ENCODE measurements at regions not wholly inside any gene's neighbourhood (a gene's known extent, or its start where the extent isn't known, plus 50 kb on each side); places are given as distances from the start of the nearest gene placed in this dataset.
"Not testable (repeated sequence)": the region's sequence is repeated elsewhere in the genome, so short reads cannot be mapped to it uniquely, and the experiment has no call there.

DNA sequence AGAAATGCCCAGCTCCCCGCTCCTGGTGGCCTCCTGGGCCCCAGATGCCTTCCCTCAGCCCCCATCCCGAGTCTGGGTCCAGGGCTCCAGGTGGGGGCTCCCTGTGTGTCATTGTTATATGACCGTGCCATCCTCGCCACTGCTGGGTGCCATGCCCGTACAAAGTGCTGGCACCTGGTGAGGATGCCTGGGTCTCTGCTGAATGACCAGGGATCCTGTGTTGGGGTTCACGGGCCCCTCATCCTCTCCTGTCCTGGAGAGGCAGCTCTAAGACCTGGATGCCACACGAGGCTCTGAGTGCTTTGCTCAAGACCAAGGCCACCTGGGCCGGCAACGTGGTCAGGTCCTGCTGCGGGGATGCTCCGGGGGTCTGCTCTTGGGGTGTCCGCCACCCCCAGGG lies 206.5 kb downstream of the BANP start:
- DNase-seq (ENCODE audit: low read depth in 2 of 2); H3K4me3 ChIP-seq (replicated peaks in 1 of 2; ENCODE audit: low read depth in 2 of 2, low read length in 2 of 2): not testable (repeated sequence)

DNA sequence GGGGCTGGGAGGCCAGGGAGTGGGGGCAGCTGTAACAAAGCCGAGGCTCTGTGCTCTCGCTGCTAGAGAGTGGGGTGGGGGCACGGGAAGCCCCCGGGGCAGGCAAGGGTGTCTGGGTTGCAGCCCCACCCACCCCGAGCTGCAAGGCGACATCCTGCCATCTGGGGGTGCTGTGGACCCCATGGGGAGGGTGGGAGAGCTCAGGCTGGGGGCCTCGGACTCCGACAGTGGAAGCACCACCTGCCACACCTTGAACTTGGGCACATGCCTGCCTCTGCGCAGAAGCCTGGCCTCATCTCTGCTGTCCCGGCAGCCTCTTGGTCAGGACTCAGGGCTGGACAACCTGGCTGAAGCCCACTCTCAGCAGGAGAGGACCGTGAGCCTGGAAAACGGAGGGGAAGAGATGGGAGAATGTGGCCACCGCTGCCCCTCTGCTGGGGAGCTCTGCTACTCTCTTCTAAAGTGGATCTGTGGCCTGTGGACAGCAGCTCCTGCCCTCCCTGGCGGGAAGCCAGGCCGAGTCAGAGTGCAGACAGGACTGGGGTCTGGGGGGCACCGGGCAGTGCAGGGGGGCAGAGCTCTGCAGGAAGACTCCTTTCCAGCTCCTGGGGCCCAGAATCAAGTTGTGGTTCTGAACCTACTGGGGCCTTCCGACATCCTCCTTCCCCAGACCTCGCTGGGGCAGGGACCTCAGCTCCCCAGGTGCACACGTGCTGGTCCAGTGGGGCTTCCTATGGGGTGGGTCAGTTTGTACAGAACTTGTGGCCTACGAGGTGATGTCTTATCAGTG lies 207.2 kb downstream of the BANP start:
- not testable (repeated sequence) for H3K4me3 ChIP-seq (replicated peaks in 1 of 2; ENCODE audit: low read depth in 2 of 2, low read length in 2 of 2); DNase-seq (ENCODE audit: low read depth in 2 of 2)

DNA sequence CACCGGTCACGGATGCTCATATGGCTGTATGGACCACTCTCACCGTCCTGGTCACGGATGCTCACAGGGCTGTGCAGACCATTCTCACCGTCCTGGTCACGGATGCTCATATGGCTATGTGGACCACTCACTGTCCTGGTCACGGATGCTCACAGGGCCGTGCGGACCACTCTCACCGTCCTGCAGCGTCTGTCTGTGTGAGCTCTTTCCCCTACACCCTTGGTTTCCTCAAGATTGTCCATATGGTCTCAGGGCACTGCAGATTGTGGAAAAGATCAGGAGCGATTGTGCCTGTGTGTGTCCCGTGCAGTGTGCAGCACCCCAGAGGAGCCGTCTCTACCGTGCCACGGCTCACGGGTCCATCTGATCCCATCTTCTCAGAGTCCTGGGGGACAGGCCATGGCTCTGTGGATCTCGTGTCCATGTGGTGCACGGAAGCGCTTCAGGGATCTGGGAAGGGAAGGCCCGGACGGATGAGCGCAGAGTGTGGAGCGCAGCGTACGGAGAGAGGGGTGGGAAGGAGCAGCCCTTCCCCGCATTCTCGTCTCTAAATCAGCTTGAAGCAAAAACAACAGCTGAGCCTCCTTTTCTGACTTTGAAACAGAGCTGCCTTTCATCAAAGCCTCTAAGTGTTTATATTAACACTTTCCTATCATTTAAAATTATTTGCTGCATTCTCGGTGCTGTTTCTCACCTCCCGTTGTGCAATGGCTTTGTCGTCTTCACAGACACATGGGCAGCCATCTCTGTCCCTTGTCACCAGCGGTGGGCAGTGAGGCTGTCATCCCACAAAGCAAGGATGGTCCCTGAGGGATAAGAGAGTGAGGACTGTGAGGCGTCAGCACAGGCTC lies 208.0 kb downstream of the BANP start:
- H3K4me3 ChIP-seq (replicated peaks in 1 of 2; ENCODE audit: low read depth in 2 of 2, low read length in 2 of 2); DNase-seq (ENCODE audit: low read depth in 2 of 2): not testable (repeated sequence)

DNA sequence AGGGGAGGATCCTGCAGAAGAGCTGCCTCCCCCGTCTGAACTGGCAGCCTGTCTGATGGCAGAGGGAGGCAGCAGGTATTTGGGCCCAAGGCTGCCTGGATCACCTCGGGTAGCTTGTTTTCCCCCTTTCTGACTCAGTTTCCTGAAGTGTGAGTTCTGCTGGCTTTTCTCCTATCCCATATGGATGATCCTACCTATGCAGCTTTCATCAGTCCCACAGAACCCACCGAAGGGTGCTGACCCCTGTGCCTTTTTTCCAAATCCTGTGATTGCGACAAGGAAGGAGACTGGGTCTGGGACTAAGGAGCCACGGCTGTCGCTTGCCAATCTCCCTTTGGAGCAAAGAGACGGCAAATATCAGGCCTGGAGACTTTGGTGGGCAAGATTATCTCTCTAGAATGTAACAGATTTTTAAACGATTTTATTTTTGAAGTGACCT lies 208.7 kb downstream of the BANP start:
- not testable (repeated sequence) for H3K4me3 ChIP-seq (replicated peaks in 1 of 2; ENCODE audit: low read depth in 2 of 2, low read length in 2 of 2); DNase-seq (ENCODE audit: low read depth in 2 of 2)

DNA sequence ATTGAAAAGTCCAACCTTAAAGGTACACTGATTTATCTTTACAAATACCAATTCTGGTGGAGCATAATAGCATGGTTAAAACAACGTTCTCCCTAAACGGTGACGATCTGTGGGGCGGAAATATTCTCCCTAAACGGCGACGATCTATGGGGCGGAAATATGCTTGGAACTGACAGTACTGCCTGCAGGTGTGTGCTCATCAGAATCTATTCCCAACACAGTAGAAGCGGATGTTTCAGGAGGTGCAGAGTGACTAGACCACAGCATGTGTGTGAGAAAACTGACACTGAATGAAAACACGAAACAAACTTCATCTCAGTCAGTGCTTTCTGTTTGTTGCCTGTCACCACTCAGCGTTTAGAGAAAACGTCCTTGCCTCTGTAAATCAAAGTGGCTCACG lies 210.0 kb downstream of the BANP start:
- not testable (repeated sequence) for H3K4me3 ChIP-seq (replicated peaks in 1 of 2; ENCODE audit: low read depth in 2 of 2, low read length in 2 of 2); DNase-seq (ENCODE audit: low read depth in 2 of 2)

DNA sequence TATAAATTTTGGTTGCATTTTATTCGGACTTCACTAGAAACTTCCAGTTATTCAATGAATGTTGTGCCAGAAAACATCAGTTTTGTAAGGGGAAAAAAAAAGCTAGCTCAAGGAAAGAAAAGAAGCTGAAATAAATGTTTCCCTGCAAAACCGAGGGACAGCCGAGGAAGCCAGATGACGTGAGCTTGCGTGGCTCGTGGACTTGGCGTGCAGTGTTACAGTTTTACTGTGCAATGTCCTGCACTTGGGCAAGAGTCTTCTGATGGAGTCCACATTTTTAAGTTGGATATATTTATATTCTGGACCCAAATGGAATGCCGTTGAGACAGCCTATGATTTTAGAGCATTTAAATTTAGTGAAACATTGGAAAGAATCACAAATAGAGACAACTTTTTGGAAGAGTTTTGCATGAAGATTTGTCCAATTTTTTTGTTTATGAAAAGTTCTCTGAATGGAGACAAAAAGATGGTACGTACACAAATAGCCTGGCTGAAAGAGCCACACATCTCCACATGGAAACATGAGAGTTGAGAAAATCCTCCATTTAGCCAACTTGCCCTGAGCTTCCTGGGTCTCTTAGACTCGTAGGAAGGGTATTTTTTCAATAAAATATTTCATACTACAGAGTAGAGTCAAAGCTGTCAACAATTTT lies 210.5 kb downstream of the BANP start:
- not testable (repeated sequence) for H3K4me3 ChIP-seq (replicated peaks in 1 of 2; ENCODE audit: low read depth in 2 of 2, low read length in 2 of 2); DNase-seq (ENCODE audit: low read depth in 2 of 2)

DNA sequence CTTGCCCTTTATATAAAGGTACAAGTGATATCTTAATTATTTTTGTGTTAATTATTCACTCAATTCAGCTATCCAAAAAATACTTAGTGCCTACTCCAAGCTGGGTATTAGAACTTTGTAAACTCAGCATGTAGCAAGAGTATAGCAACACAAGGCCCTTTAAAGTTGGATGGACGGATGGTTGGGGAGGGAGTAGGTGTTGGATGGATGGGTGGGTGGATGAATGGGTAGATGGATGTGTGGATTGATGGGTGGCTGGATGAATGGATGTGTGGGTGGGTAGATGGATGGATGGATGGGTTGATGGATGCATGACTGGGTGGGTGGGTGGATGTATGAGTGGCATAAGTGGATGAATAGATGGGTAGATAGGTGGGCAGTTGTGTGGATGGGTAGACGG lies 211.5 kb downstream of the BANP start:
- not testable (repeated sequence) for H3K4me3 ChIP-seq (replicated peaks in 1 of 2; ENCODE audit: low read depth in 2 of 2, low read length in 2 of 2); DNase-seq (ENCODE audit: low read depth in 2 of 2)

DNA sequence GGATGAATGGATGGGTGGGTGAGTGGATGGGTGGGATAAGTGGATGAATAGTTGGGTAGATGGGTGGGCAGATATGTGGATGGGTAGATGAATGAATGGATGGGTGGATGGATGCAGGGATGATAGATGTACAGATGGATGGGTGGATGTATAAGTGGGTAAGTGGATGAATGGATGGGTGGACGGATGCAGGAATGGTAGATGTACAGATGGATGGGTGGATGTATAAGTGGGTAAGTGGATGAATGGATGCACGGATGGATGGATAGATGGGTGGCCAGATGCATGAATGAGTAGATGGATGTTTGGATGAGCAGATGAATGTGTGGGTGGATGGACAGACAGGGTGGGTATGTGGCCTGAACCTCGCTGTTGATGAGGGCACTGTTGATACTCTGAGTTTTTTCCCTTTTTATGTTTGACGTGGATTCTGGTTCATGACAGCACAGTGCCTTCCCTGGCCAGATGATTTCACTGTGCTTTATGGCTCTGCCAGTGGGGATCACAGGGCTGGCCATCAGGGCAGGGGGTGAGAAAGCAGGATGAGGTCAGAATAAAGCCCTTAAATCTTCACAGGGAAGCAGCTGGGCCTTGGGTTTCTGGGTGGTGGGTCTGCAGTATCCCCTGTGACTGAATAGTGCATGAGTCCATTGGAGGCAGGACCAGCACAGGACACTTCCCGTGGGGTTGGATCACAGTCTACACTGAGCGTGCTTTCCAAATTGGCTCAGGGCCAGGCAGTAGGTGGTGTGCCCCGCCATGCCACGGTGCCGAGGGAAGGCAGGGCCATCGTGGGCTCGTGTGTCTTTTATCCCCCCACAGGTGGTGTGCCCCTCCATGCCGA lies 213.2 kb downstream of the BANP start:
- not testable (repeated sequence) for DNase-seq (ENCODE audit: low read depth in 2 of 2); H3K4me3 ChIP-seq (replicated peaks in 1 of 2; ENCODE audit: low read depth in 2 of 2, low read length in 2 of 2)

DNA sequence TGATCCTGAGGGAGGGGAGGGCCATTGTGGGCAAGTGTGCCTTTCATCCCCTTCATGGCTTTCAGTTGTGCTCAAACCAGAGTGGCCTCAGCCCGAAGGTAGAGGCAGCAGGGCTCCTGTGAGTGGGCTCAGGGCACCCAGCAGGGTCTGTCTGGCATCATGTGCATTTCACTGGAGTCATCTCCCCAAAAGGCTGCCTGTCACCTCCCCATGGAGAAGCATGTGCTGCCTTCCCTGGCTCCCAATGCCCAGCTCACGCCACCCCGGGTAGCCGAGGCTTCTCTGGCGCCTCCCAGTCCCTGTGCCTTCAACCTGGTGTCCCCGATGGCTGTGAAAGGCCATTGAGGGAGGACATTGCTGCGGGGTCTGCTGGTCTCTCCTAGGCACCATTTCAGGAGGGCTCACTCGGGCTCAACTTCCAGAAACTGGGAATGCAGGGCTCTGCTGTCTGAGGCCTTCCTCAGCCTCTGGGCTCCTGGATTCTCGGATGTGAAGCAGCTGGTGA lies 213.9 kb downstream of the BANP start:
- H3K4me3 ChIP-seq (replicated peaks in 1 of 2; ENCODE audit: low read depth in 2 of 2, low read length in 2 of 2); DNase-seq (ENCODE audit: low read depth in 2 of 2): not testable (repeated sequence)

DNA sequence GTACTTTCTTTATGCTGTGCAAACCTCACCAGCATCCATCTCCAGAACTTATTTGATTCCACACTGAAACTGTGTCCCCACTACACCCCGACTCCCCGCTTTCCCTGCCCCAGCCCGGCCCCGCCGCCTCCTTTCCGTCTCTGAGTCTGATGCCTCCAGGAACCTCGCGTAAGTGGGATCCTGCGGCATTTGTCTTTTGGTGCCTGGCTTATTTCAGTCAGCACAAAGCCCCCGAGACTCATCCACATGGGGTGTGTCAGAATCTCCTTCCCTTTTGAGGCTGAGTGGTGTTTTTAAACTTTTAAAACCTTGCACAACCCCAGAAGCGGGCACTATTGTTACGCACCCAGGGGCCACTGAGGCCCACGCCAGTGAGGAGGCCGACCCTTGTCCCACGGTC lies 214.4 kb downstream of the BANP start:
- DNase-seq (ENCODE audit: low read depth in 2 of 2); H3K4me3 ChIP-seq (replicated peaks in 1 of 2; ENCODE audit: low read depth in 2 of 2, low read length in 2 of 2): not testable (repeated sequence)

DNA sequence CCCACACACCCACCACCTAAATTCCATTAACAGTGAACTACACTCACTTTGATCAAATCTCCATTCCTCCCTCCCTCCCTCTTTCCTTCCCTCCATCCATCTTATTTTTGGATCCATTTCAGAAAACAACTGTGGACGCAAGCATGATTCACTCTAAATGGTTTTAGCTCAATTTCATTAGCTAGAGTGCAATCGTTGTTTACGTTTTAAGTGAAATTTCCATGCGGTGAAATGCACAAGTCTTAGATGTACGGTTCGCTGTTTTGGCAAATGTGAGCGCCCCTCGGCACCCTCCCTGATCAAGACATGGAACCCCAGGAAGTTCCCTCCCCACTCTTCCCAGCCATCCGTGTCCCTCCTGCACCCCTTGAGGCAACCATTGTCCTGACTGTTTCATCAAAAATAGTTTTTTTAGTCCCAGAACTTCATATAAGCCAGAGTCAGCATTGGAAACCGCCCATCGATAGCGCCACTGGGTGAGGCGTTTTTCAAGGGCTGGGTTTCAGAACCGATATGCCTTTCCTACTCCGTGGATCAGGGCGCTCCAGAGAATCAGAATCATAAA lies 215.1 kb downstream of the BANP start:
- not testable (repeated sequence) for H3K4me3 ChIP-seq (replicated peaks in 1 of 2; ENCODE audit: low read depth in 2 of 2, low read length in 2 of 2); DNase-seq (ENCODE audit: low read depth in 2 of 2)

DNA sequence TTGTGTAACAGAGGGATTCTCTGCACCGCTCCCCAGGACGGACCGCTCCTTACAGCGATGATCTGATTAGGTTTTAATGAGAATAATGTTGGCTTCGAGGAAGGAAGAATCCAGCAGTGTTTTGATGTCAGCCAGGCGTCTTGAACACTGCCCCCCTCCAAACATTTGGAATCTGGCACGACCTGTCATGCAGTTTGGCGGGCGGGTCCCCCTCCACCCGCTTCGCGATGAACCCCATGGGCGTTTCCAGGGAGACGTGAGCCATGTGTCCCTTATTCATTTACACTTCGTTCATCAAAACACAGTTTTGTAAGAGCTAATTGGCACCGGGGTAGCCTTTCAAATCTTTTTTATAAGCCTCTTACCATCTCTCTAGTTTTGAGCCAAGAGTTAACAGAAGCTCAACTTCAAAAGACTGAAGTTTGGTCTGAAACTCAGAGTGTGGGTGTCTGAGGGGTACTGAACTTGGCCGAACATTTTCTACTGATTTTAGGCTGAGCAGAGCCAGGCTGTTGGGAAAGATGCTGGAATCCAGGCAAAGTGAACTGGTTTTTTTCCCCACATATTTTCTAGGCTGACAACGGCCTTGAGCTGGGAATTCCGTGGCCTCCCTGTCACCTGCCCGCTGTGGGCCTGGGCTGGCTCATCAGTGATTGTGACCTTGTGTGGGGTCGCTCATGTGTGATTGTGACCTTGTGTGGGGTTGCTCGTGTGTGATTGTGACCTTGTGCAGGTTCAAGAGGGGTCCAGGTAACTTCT lies 214.8 kb upstream of the ZNF469 start:
- H3K4me3 ChIP-seq (replicated peaks in 1 of 2; ENCODE audit: low read depth in 2 of 2, low read length in 2 of 2); DNase-seq (ENCODE audit: low read depth in 2 of 2): not testable (repeated sequence)

DNA sequence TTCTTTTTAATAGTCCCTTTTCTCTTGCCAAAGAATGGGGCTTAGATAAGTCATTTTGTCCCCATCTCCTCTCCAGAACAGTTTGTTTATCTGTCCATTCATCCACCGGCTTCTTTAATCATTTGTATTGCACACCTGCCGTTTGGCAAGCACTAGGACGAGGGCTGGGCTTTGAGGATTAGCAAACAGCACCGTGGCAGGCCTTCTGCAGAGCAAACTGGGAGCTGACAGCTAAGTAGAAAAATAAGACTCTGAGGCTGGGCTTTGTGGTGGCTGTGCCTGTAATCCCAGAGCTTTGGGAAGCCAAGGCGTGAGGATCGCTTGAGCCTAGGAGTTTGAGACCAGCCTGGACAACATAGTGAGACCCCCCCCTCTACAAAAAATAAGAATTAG lies 214.2 kb upstream of the ZNF469 start:
- H3K4me3 ChIP-seq (replicated peaks in 1 of 2; ENCODE audit: low read depth in 2 of 2, low read length in 2 of 2); DNase-seq (ENCODE audit: low read depth in 2 of 2): not testable (repeated sequence)

DNA sequence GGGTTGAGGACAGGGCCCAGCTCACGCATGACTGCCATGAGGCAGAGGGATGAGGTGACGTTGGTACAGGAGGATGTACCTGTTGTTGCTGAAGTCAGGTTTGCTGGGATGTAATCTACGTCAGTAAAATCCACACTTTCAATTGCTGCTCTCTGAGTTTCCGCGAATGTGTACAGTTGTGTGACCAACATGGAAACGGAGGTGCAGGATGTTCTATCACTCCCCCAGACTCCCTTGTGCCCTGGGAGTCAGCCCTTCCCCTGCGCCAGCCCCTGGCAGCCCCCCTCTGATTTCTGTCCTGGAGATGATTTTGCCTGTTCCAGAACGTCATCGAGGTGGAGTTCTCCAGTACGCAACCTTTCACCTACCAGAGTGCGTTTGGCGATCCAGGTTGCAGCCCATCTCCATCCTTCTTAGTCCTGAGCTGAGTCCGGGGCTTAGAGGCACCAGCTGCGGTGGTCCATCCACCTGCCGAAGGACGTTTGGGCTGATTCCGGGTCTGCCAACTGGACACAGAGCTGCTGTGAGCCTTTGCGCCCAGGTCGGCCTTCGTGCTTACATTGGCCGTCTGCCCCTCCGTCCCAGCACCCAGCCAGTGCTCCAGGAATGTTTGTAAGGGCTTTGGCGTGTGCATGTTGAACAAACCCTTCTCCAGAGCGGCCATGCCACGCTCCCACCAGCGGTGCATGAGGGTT lies 213.5 kb upstream of the ZNF469 start:
- not testable (repeated sequence) for H3K4me3 ChIP-seq (replicated peaks in 1 of 2; ENCODE audit: low read depth in 2 of 2, low read length in 2 of 2); DNase-seq (ENCODE audit: low read depth in 2 of 2)

DNA sequence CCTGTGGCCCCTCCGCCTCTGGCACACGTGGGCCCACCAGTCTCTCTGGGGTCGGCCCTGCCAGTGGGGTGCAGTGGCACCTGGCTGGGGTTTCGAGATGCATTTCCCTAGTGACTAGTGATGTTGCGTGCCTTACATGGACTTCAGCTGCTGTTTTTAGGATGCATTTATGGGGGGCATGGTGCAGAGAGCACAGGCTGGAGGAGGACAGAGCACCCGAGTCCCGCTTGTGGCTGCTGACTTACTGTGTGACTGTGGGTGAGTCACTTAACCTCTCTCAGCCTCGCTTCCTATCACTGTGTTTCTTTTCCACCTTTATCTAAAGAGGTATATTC lies 213.0 kb upstream of the ZNF469 start:
- not testable (repeated sequence) for H3K4me3 ChIP-seq (replicated peaks in 1 of 2; ENCODE audit: low read depth in 2 of 2, low read length in 2 of 2); DNase-seq (ENCODE audit: low read depth in 2 of 2)
